GM18508 (cell line): ENCODE measurements at regions not wholly inside any gene's neighbourhood (a gene's known extent, or its start where the extent isn't known, plus 50 kb on each side); places are given as distances from the start of the nearest gene placed in this dataset.
"Not testable (repeated sequence)": the region's sequence is repeated elsewhere in the genome, so short reads cannot be mapped to it uniquely, and the experiment has no call there.

Experiments
- ATAC-seq: cut with Tn5 transposase; IDR thresholded peaks from one replicate; pipeline ENCODE4 v1.9.1; 2021; ENCODE audit warnings: moderate number of reproducible peaks; ENCODE audit not compliant: insufficient read depth, unreplicated experiment

GRCh38 chr5:77910602-77911188, 134.6 kb upstream of the TBCA start:
- ATAC-seq: no peak

- no peak for ATAC-seq
Observed at GRCh38 chr5:77909237-77909636, 133.1 kb upstream of the TBCA start.

- ATAC-seq: no peak
Observed at GRCh38 chr5:77908787-77909186, 132.6 kb upstream of the TBCA start.

DNA sequence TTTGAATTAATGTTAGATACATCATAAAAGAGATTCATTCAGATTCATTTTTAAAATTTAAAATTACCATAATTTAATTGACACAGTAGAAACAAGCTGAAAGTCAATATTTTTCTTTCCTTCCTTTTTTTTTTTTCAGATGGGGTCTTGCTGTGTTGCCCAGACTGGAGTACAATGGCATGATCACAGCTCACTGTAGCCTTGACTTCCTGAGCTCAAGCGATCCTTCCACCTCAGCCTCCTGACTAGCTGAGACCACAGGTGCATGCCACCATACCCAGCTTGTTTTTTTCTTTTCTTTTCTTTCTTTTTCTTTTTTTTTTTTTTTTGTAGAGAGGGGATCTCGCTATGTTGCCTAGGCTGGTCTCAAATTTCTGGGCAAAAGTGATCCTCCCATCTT, 131.6 kb upstream of the TBCA start:
- no peak for ATAC-seq

DNA sequence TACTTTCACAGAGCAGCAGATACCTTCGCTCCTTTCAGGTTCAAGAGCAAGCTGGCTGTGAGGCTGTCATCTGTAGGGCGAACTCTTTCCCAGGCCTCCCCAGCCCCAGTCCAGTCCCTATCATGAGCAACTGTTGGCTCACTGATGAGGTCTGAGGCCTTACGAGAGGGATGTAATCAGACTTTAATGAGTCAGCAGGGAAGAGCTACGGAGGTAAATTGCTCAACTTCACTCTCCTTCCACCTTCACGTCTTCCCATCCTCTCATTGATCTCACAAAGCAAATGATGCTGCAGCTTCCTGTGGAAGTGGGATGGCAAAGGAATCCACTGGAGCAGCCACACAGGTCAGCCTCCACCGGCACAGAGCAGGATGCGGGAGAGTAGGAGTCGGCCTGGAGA, 130.7 kb upstream of the TBCA start:
- ATAC-seq: no peak

DNA sequence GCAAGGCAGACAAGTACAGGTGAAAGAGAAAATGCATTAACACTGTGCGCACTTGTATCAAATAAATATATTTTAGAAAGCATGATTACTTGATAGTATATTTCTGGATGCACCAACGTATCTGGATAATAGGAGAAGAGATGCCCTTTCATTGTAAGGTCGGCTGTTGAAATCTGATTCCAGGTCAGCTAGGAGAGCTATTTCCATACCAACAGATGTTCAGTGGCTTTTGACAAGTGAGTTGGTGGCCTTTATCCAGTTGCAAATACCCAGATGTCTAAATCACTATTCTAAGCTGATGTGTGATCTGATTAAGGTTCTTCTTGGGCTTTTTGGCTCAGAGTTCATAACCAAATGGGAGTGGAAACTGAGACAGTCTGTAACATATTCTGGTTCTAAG, 128.2 kb upstream of the TBCA start:
- ATAC-seq: no peak

- ATAC-seq: no peak
Observed at GRCh38 chr5:77900691-77901090, 124.6 kb upstream of the TBCA start.

- no peak for ATAC-seq
Observed at GRCh38 chr5:77898385-77898784, 122.2 kb upstream of the TBCA start.

- ATAC-seq: no peak
Observed at GRCh38 chr5:77896338-77896737, 120.2 kb upstream of the TBCA start.

GRCh38 chr5:77894103-77894502, 118.0 kb upstream of the TBCA start:
- not testable (repeated sequence) for ATAC-seq

GRCh38 chr5:77893225-77893860, 117.2 kb upstream of the TBCA start:
- ATAC-seq: no peak

DNA sequence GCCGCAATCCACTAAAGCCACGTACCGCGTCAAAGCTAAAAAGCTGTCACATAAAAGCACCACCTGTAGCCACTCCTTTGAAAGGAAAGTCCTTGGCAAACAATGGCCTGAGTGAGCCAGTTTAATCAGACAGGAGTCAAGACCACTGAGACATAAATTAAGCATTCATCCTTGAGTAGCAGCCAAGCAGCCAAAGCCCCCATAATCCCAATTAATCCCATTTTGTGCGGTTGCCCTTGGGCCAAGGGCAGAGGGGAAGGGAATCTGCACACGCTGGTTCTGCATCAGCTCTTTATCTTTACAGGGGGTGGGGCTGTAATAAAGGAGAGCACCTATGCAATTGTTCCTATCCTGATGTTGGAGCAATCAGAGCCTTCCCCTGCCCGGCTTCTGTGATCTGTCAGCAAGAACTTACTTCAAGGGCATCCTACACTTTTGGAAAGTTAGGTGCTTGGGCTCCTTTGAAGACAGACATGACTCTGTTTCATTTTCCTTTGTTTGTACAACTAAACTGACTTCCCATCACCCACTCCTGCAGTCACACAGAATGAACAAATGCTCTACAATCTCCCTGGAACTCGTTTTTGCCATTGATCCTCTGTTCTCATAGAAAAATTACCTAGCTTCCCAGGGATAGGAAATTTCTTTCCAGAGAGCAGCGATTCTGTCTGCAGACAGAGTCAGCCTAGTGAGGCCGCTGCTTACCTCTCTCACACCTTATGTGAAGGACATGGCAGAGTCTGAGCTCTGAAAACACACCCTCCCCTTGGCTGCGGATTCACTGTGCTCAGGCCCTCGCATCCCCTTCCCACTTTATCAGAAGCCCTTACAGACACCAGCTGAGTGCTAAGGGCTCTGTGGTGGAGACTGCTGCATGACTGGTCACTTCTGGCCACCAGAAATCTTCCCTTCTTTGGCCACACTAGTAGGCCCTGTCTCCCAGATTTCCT, 116.2 kb upstream of the TBCA start:
- ATAC-seq: no peak

- ATAC-seq: no peak
Observed at GRCh38 chr5:77885519-77885918, 109.4 kb upstream of the TBCA start.

DNA sequence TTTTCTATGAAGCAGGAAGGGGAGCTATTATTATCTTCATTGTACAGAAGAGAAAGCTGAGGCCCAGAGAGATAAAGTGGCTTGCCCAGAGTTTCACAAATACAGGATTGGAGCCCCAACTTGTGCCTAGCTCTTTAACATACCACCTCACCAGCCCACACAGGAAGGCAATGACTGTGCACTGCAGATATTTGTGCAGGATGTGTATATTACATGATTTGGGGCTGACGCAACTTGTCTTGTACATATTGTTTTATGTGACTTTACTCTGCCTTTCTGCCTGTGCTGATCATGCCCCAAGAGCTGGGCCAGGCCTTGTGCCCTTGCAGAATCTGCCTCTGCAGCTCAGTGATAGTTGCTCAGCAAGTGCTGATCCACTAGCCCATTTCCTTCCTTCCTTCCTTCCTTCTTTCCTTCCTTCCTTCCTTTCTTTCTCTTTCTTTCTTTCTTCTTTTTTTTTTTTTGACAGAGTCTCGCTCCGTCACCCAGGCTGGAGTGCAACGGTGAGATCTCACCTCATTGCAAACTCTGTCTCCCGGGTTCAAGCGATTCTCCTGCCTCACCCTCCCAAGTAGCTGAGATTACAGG, 106.6 kb upstream of the TBCA start:
- no peak for ATAC-seq

DNA sequence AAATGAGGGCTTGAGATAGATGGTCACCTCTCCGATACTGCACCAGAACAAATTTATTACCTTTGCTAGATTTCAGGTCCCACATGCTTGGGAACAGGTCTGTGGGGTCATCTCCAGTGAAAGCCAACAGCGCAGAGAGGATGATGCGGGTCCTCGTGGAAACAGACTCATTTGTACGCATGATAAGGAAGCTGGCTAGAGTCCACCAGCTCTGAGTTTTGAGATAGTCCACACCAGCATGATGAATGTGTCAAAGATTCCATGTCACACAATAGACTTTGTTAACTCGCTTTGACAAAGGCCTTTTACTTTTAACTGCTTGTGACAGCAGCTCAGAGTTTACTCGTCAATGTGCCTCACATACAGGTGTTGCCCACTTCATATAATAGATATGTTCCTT, 105.4 kb upstream of the TBCA start:
- ATAC-seq: no peak

- no peak for ATAC-seq
Observed at GRCh38 chr5:77877516-77878355, 101.6 kb upstream of the TBCA start.

GRCh38 chr5:77876862-77877502, 100.8 kb upstream of the TBCA start:
- no peak for ATAC-seq

DNA sequence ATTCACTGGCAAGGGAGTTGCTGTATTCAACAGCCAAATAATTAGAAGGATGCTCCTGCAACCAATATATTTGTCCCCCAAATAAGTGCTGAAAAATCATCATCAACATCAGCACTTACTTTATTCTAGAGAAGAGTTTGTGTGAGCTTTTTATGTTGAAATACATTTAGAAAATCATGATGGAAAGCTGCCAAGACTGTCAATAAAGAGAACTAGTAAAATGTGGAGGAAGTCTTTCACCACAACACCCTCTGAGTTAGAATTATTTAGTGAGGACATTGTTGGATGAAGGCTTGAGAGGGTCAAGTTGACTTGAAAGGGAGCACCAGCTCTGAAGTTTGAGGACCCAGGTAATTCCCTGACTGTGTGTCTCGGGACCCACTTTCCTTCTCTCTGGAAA, 100.2 kb upstream of the TBCA start:
- no peak for ATAC-seq

DNA sequence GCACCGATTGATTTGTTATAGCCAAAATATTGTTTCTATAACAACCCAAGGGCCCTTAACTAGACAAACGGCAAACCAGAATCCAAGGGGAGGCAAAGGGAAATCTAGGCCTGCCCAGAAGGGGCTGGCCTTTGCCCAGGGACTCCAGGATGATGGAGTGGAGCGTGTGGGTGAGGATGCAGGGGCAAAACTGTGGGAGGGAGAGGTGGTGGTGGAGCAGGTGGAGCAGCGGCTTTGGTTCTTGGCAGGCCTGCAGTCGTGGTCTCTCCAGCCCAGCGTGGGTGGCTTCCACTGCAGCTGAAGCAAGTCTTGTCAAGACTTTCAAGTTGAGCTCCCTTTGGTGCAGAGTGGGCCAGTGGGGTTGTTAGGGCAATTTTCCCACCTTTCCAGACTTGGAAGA, 98.6 kb upstream of the TBCA start:
- ATAC-seq: no peak

- no peak for ATAC-seq
Observed at GRCh38 chr5:77873239-77873638, 97.1 kb upstream of the TBCA start.
